SU-DHL-6 (cell line): ENCODE measurements at regions not wholly inside any gene's neighbourhood (a gene's known extent, or its start where the extent isn't known, plus 50 kb on each side); places are given as distances from the start of the nearest gene placed in this dataset.
A peak's percentile ranks its signal among the peaks of the same experiment; 100 is the strongest.

Experiments
- H2AFZ ChIP-seq: fragments of 200-600 bp; sonication (generic); 2 replicates; pipeline ENCODE4 v1.6.1; 2014; ENCODE audit warnings: low read depth, mild to moderate bottlenecking, moderate library complexity, mixed read lengths, antibody characterized with exemption, low read length; ENCODE audit not compliant: severe bottlenecking
- H3F3A ChIP-seq: fragments of 200-600 bp; shearing (Covaris generic); 2 replicates; pipeline ENCODE4 v1.6.0; 2016; ENCODE audit warnings: antibody characterized with exemption, mild to moderate bottlenecking; ENCODE audit not compliant: insufficient read depth
- H3K27ac ChIP-seq: fragments of 200-600 bp; sonication (generic); 2 replicates; pipeline ENCODE4 v1.5.1; 2016; ENCODE audit warnings: low read depth, mild to moderate bottlenecking, low read length, moderate library complexity, mixed read lengths
- H3K27me3 ChIP-seq: fragments of 200-600 bp; sonication (generic), shearing (Covaris generic); 2 replicates; pipeline ENCODE4 v1.6.0; 2014; ENCODE audit warnings: mild to moderate bottlenecking, low read length
- H3K36me3 ChIP-seq: fragments of 200-600 bp; sonication (generic); 2 replicates; pipeline ENCODE4 v1.6.1; 2014; ENCODE audit warnings: mild to moderate bottlenecking, low read length, mixed read lengths
- H3K4me2 ChIP-seq: fragments of 300-600, 200-600 bp; shearing (Covaris generic), sonication (generic); 2 replicates; pipeline ENCODE4 v1.6.0; 2014; ENCODE audit warnings: low read length, low read depth, mild to moderate bottlenecking; ENCODE audit not compliant: poor library complexity, severe bottlenecking
- H3K4me3 ChIP-seq: fragments of 200-600 bp; sonication (generic); 2 replicates; pipeline ENCODE4 v1.5.1; 2014; ENCODE audit warnings: antibody characterized with exemption, low read length, mild to moderate bottlenecking, mixed read lengths; ENCODE audit not compliant: insufficient read depth, poor library complexity, severe bottlenecking
- H3K79me2 ChIP-seq: fragments of 200-600 bp; sonication (generic); 2 replicates; pipeline ENCODE4 v1.6.1; 2014; ENCODE audit warnings: mild to moderate bottlenecking, low read length, moderate library complexity; ENCODE audit not compliant: insufficient read depth
- H3K9ac ChIP-seq: fragments of 200-600 bp; sonication (generic); 2 replicates; pipeline ENCODE4 v1.7.0; 2014; ENCODE audit warnings: mild to moderate bottlenecking, low read length
- H3K9me2 ChIP-seq: fragments of 200-600 bp; sonication (generic); replicated peaks from 2 replicates; pipeline ENCODE4 v1.6.1; 2014; ENCODE audit warnings: low read length; ENCODE audit not compliant: insufficient read depth
- H3K9me3 ChIP-seq: fragments of 200-600 bp; sonication (generic); 2 replicates; pipeline ENCODE4 v1.6.1; 2014; ENCODE audit warnings: low read length, mixed read lengths; ENCODE audit not compliant: insufficient read depth
- H4K20me1 ChIP-seq: fragments of 200-600 bp; sonication (generic); 2 replicates; pipeline ENCODE4 v1.6.1; 2014; ENCODE audit warnings: low read depth, mild to moderate bottlenecking, antibody characterized with exemption, low read length, moderate library complexity, mixed read lengths
- CTCF ChIP-seq: fragments of 200-600 bp; sonication (generic); IDR thresholded peaks from one replicate; pipeline ENCODE4 v1.5.1; 2017; ENCODE audit warnings: antibody characterized with exemption, mild to moderate bottlenecking, low read length, moderate library complexity; ENCODE audit not compliant: insufficient read depth, poor library complexity, severe bottlenecking
- EZH2phosphoT487 ChIP-seq: fragments of 200-600 bp; sonication (generic), shearing (Covaris generic); conservative IDR thresholded peaks from 2 replicates; pipeline ENCODE4 v1.6.1; 2018; ENCODE audit warnings: mild to moderate bottlenecking, antibody characterized with exemption, low read length, moderate library complexity, mixed read lengths

GRCh38 chr12:83461336-83461935 lies 774.7 kb downstream of the TMTC2 start:
- no peaks in the 10 kb centered on the region for H3F3A ChIP-seq
- peak overlapping the region; percentile 90 for H2AFZ ChIP-seq
- TF ChIP-seq CTCF (no peak), EZH2phosphoT487 (no peak)
- H3K36me3 ChIP-seq, result peaks cover 3% of the 10 kb centered on the region; the same call in 1 of the 2 replicates
- H3K27ac ChIP-seq, result peak overlapping the region; percentile 16; the same call in 1 of the 2 replicates
- H3K4me3 ChIP-seq, result no peak overlapping the region
- no peaks in the 10 kb centered on the region for H3K79me2 ChIP-seq
- no peak overlapping the region for H3K9ac ChIP-seq
- no peaks in the 10 kb centered on the region for H3K9me2 ChIP-seq
- H3K9me3 ChIP-seq, result no peaks in the 10 kb centered on the region
- peak overlapping the region; percentile 7 for H3K4me2 ChIP-seq
- H3K27me3 ChIP-seq, result no peaks in the 10 kb centered on the region
- H4K20me1 ChIP-seq, result no peaks in the 10 kb centered on the region

GRCh38 chr12:83451189-83451588 lies 764.5 kb downstream of the TMTC2 start:
- Histone ChIP-seq H3K9ac (no peak overlapping the region), H3K4me3 (no peak overlapping the region), H3K9me3 (no peaks in the 10 kb centered on the region), H4K20me1 (no peaks in the 10 kb centered on the region), H3F3A (no peaks in the 10 kb centered on the region), H3K27me3 (no peaks in the 10 kb centered on the region), H2AFZ (no peak overlapping the region), H3K27ac (no peak overlapping the region), H3K79me2 (no peaks in the 10 kb centered on the region), H3K36me3 (no peaks in the 10 kb centered on the region), H3K4me2 (no peak overlapping the region), H3K9me2 (no peaks in the 10 kb centered on the region)
- TF ChIP-seq CTCF, result no peak
- TF ChIP-seq EZH2phosphoT487, result no peak

DNA sequence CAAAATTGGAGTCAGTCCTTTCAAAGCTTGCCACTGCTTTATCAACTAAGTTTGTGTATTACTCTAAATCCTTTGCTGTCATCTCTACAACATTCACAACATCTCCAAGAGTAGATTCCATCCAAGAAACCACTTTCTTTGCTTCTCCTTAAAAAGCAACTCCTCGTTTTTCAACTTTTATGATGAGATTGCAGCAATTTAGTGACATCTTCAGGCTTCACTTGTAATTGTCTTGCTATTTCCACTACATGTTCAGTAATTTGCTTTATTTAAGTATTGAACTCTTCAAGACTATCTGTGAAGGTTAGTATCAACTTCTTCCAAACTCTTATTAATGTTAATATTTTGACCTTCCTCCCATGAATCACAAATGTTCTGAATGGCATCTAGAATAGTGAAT lies 747.9 kb downstream of the TMTC2 start:
- no peak for TF ChIP-seq CTCF
- TF ChIP-seq EZH2phosphoT487, result no peak
- no peak overlapping the region for H3K4me3 ChIP-seq

More for the DNA sequence above, 747.9 kb downstream of the TMTC2 start:
- H3K9me3 ChIP-seq, result no peaks in the 10 kb centered on the region
- H3K9me2 ChIP-seq, result no peaks in the 10 kb centered on the region
- no peak overlapping the region for H3K9ac ChIP-seq
- H3K27ac ChIP-seq, result no peak overlapping the region
- no peaks in the 10 kb centered on the region for H4K20me1 ChIP-seq
- H3K4me2 ChIP-seq, result no peak overlapping the region
- no peaks in the 10 kb centered on the region for H3K79me2 ChIP-seq
- no peaks in the 10 kb centered on the region for H3K27me3 ChIP-seq
- H2AFZ ChIP-seq, result peak overlapping the region; percentile 80
- H3K36me3 ChIP-seq, result no peaks in the 10 kb centered on the region
- no peaks in the 10 kb centered on the region for H3F3A ChIP-seq
